H1 (cell line): ENCODE measurements at regions not wholly inside any gene's neighbourhood (a gene's known extent, or its start where the extent isn't known, plus 50 kb on each side); places are given as distances from the start of the nearest gene placed in this dataset.

Experiments
- CTCF ChIA-PET: fragments of 300-600 bp; sonication (Branson Sonifier 250); formaldehyde crosslinking; loops from one replicate; lab custom pipeline; 2021; ENCODE audit not compliant: partially characterized antibody; lab: Charles Lee
- POLR2A ChIA-PET: fragments of 300-600 bp; sonication (Branson Sonifier 250); formaldehyde crosslinking; loops from one replicate; lab custom pipeline; 2021; ENCODE audit warnings: inconsistent platforms; ENCODE audit not compliant: partially characterized antibody; lab: Charles Lee
- DNase-seq, 2 experiments: peaks; one replicate each; pipeline versions ENCODE4 v3.0.0 to v3.0.0-alpha.2; 2010 to 2022; ENCODE audit warnings: low spot score in 2 of 2, low read depth in 1 of 2, mixed read lengths in 1 of 2
- FAIRE-seq: peaks from 2 replicates; lab custom pipeline; 2011; peaks lifted over from hg19 to GRCh38; lab: Jason Lieb, UNC
- H2AFZ ChIP-seq: 2 replicates; pipeline ENCODE4 v1.8.1; 2012; ENCODE audit warnings: low read length, inconsistent platforms
- H2AK5ac ChIP-seq: 2 replicates; pipeline ENCODE4 v1.6.1; 2013; ENCODE audit warnings: low read depth, low read length
- H2BK120ac ChIP-seq: replicated peaks from 2 replicates; pipeline ENCODE3; 2013; ENCODE audit warnings: low read depth, low read length, inconsistent platforms
- H2BK12ac ChIP-seq: 2 replicates; pipeline ENCODE4 v1.6.1; 2013; ENCODE audit warnings: low read depth, low read length
- H2BK15ac ChIP-seq: 2 replicates; pipeline ENCODE4 v1.6.1; 2013; ENCODE audit warnings: low read length
- H2BK20ac ChIP-seq: 2 replicates; pipeline ENCODE4 v1.6.1; 2013; ENCODE audit warnings: low read length
- H2BK5ac ChIP-seq: 2 replicates; pipeline ENCODE4 v1.6.1; 2013; ENCODE audit warnings: low read depth, low read length
- H3K14ac ChIP-seq: 2 replicates; pipeline ENCODE4 v1.6.1; 2013; ENCODE audit warnings: inconsistent platforms; ENCODE audit not compliant: insufficient read length
- H3K18ac ChIP-seq: 2 replicates; pipeline ENCODE4 v1.6.1; 2013; ENCODE audit warnings: low read length; ENCODE audit errors: extremely low read depth
- H3K23ac ChIP-seq: 2 replicates; pipeline ENCODE4 v1.6.1; 2013; ENCODE audit warnings: inconsistent platforms; ENCODE audit not compliant: insufficient read length
- H3K23me2 ChIP-seq: 2 replicates; pipeline ENCODE4 v1.6.1; 2013; ENCODE audit warnings: low read depth, low read length
- H3K27ac ChIP-seq: 2 replicates; pipeline ENCODE4 v1.6.1; 2011; ENCODE audit warnings: low read depth, low read length, inconsistent platforms
- H3K27me3 ChIP-seq, 4 experiments: replicated peaks in 1 of 4; 1 replicate in 1 of 4; 2 replicates in 3 of 4; pipeline versions ENCODE4 v1.6.1 to v1.8.1; 2011 to 2013; ENCODE audit warnings: low read length in 3 of 4, mild to moderate bottlenecking in 3 of 4, inconsistent platforms in 2 of 4, mixed read lengths in 2 of 4, moderate library complexity in 1 of 4; ENCODE audit not compliant: control insufficient read depth in 3 of 4, insufficient read depth in 3 of 4; ENCODE audit errors: extremely low read depth in 1 of 4
- H3K36me3 ChIP-seq, 4 experiments: 2 replicates each; pipeline versions ENCODE4 v1.6.1 to v1.8.1; 2011 to 2013; ENCODE audit warnings: mild to moderate bottlenecking in 4 of 4, low read length in 3 of 4, moderate library complexity in 2 of 4, control low read depth in 1 of 4, inconsistent platforms in 1 of 4; ENCODE audit not compliant: insufficient read depth in 4 of 4, control insufficient read depth in 2 of 4
- H3K4ac ChIP-seq: replicated peaks from 2 replicates; pipeline ENCODE3; 2013; ENCODE audit warnings: low read length, low read depth, mixed read lengths, inconsistent platforms; ENCODE audit not compliant: insufficient read length
- H3K4me1 ChIP-seq, 4 experiments: replicated peaks in 1 of 4; 1 replicate in 1 of 4; 2 replicates in 3 of 4; pipeline versions ENCODE4 v1.6.1 to v1.8.1; 2011 to 2013; ENCODE audit warnings: low read length in 3 of 4, inconsistent platforms in 2 of 4, mixed read lengths in 1 of 4; ENCODE audit not compliant: insufficient read depth in 4 of 4, control insufficient read depth in 3 of 4
- H3K4me2 ChIP-seq, 2 experiments: 2 replicates each; pipeline versions ENCODE4 v1.6.1 to v1.8.1; 2011 to 2013; ENCODE audit warnings: low read depth in 2 of 2, low read length in 2 of 2, control low read depth in 1 of 2, inconsistent platforms in 1 of 2, mild to moderate bottlenecking in 1 of 2; ENCODE audit not compliant: insufficient read depth in 1 of 2
- H3K4me3 ChIP-seq, 4 experiments: fragments of 200-600, 300-600 bp in 1 of 4; sonication (generic), shearing (Covaris generic), sonication (Bioruptor Twin) in 1 of 4; 2 replicates each; pipeline versions ENCODE4 v1.5.1 to v1.8.1; 2011 to 2016; ENCODE audit warnings: low read length in 4 of 4, low read depth in 3 of 4, control low read depth in 2 of 4, inconsistent platforms in 2 of 4, mild to moderate bottlenecking in 2 of 4, mixed read lengths in 1 of 4, moderate library complexity in 1 of 4; ENCODE audit not compliant: insufficient read depth in 2 of 4; ENCODE audit errors: extremely low read depth in 1 of 4
- H3K56ac ChIP-seq: replicated peaks from 2 replicates; pipeline ENCODE3; 2013; ENCODE audit warnings: low read depth, mild to moderate bottlenecking, mixed read lengths, low read length, inconsistent platforms; ENCODE audit not compliant: insufficient read length
- H3K79me1 ChIP-seq: 2 replicates; pipeline ENCODE4 v1.6.1; 2013; ENCODE audit warnings: low read depth, low read length, control low read depth
- H3K79me2 ChIP-seq, 2 experiments: 2 replicates each; pipeline versions ENCODE4 v1.6.1 to v1.8.1; 2012 to 2013; ENCODE audit warnings: low read length in 2 of 2, mild to moderate bottlenecking in 2 of 2, inconsistent platforms in 1 of 2; ENCODE audit not compliant: insufficient read depth in 2 of 2, control insufficient read depth in 1 of 2
- H3K9ac ChIP-seq, 4 experiments: replicated peaks in 1 of 4; 1 replicate in 1 of 4; 2 replicates in 3 of 4; pipeline versions ENCODE4 v1.6.1 to v1.8.1; 2011 to 2013; ENCODE audit warnings: low read depth in 3 of 4, low read length in 3 of 4, control low read depth in 2 of 4, mild to moderate bottlenecking in 2 of 4, moderate library complexity in 2 of 4, inconsistent platforms in 1 of 4; ENCODE audit errors: extremely low read depth in 1 of 4
- H3K9me3 ChIP-seq, 2 experiments: 2 replicates each; pipeline versions ENCODE4 v1.6.1 to v1.8.1; 2012 to 2013; ENCODE audit warnings: mild to moderate bottlenecking in 2 of 2, moderate library complexity in 2 of 2, control low read depth in 1 of 2, inconsistent platforms in 1 of 2, low read depth in 1 of 2, low read length in 1 of 2, mixed read lengths in 1 of 2; ENCODE audit not compliant: insufficient read depth in 2 of 2
- H4K20me1 ChIP-seq, 2 experiments: replicated peaks in 1 of 2; 2 replicates each; pipeline versions ENCODE3 to v1.8.1; 2011 to 2013; ENCODE audit warnings: inconsistent platforms in 2 of 2, low read length in 2 of 2, mild to moderate bottlenecking in 1 of 2; ENCODE audit not compliant: insufficient read depth in 2 of 2, control insufficient read depth in 1 of 2
- H4K5ac ChIP-seq: 2 replicates; pipeline ENCODE4 v1.6.1; 2013; ENCODE audit warnings: low read length, low read depth, mixed read lengths, inconsistent platforms; ENCODE audit not compliant: insufficient read length
- H4K8ac ChIP-seq: 2 replicates; pipeline ENCODE4 v1.8.0; 2013; ENCODE audit warnings: mild to moderate bottlenecking, moderate library complexity, low read length, inconsistent platforms; ENCODE audit not compliant: insufficient read depth; ENCODE audit errors: extremely low read depth
- H4K91ac ChIP-seq: replicated peaks from 2 replicates; pipeline ENCODE3; 2013; ENCODE audit warnings: low read length, mixed read lengths, inconsistent platforms; ENCODE audit not compliant: insufficient read length
- HDAC2 ChIP-seq, 2 experiments: fragments of 300-600 bp in 1 of 2; sonication (generic) in 1 of 2; IDR thresholded peaks; 2 replicates each; pipeline ENCODE4 v1.6.1; 2011 to 2012; ENCODE audit warnings: low read depth in 2 of 2, low read length in 2 of 2, mild to moderate bottlenecking in 2 of 2, moderate library complexity in 2 of 2, borderline replicate concordance in 1 of 2, inconsistent platforms in 1 of 2
- PHF8 ChIP-seq: fragments of 200-600 bp; sonication (generic); conservative IDR thresholded peaks from 2 replicates; pipeline ENCODE4 v1.7.1; 2012; ENCODE audit warnings: low read depth, mild to moderate bottlenecking, inconsistent platforms, low read length, moderate library complexity
- RAD21 ChIP-seq, 2 experiments: IDR thresholded peaks in 1 of 2; conservative IDR thresholded peaks in 1 of 2; 2 replicates each; pipeline ENCODE4 v1.6.1; 2011; ENCODE audit warnings: low read depth in 2 of 2, low read length in 2 of 2, improper control_type of control experiment in 1 of 2, inconsistent platforms in 1 of 2, mild to moderate bottlenecking in 1 of 2, moderate library complexity in 1 of 2
- TCF12 ChIP-seq: IDR thresholded peaks from 2 replicates; pipeline ENCODE4 v1.6.1; 2011; ENCODE audit warnings: low read depth, mild to moderate bottlenecking, low read length
- WGBS, 2 experiments: shearing (Covaris generic) in 1 of 2; methylation state at CpG; one replicate each; pipeline versions ENCODE4 v1.1.6 to v1.1.7; 2013 to 2015; ENCODE audit warnings: low lambda C conversion rate in 2 of 2, mixed read lengths in 2 of 2, inconsistent platforms in 1 of 2, low coverage in 1 of 2, missing lambda C conversion rate in 1 of 2; ENCODE audit not compliant: insufficient replicate concordance in 2 of 2, insufficient coverage in 1 of 2, insufficient read length in 1 of 2; ENCODE audit errors: extremely low coverage in 1 of 2, missing lambda C conversion rate in 1 of 2; 5-methylcytosine and 5-hydroxymethylcytosine counted together
- TF ChIP-seq, protein P1 (sequence below): IDR thresholded peaks from 2 replicates; pipeline ENCODE4 v1.6.1; 2011; ENCODE audit warnings: low read length, improper control_type of control experiment

DNA sequence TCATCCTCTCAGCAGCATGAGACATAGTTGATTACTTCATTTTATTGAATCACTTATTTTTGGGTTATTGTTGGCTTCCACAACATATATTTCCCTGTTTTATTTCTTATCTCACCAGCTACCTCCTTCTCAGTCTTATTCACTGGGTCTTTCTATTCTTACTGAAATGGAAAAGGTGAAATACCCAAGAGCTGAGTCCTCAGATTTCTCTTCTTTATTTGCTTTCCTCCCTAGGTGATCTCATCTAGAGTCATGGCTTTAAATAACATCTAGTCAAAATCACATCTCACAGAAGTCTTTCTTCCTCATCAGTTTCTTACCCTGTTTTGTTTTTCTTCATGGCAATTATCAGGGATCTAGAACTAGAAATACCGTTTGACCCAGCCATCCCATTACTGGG lies 105.0 kb upstream of the RBBP8 start:
- Histone ChIP-seq H4K5ac (no peak overlapping the region), H2BK15ac (no peak overlapping the region), H4K91ac (no peak overlapping the region), H2AK5ac (no peak overlapping the region), H4K20me1 (no peaks in the 10 kb centered on the region), H3K14ac (no peak overlapping the region), H3K27ac (no peak overlapping the region), H2BK20ac (no peak overlapping the region), H3K56ac (no peak overlapping the region), H3K18ac (no peak overlapping the region), H3K79me1 (no peaks in the 10 kb centered on the region), H2BK120ac (no peak overlapping the region), H3K4me1 (peaks cover 0 to 2% (median 0%) of the 10 kb centered on the region in 4 experiments; a peak in 1 of 7 replicates), H3K9me3 (no peaks in the 10 kb centered on the region), H2AFZ (no peak overlapping the region), H2BK12ac (no peak overlapping the region), H3K4me3 (no peak overlapping the region), H3K27me3 (no peaks in the 10 kb centered on the region), H3K79me2 (no peaks in the 10 kb centered on the region), H3K9ac (no peak overlapping the region), H3K23me2 (no peaks in the 10 kb centered on the region), H2BK5ac (no peak overlapping the region), H3K4ac (no peak overlapping the region), H3K23ac (no peak overlapping the region), H3K4me2 (no peak overlapping the region), H3K36me3 (no peaks in the 10 kb centered on the region), H4K8ac (no peak overlapping the region)
- ChIA-PET CTCF (interaction anchor here (0.6 kb wide), 1 partner anchor 112 kb away, joined by 3 read pairs; no protein-coding TSS in a partner anchor), POLR2A (no interaction called here)
- DNase-seq (no peak), FAIRE-seq (no peak)
- TF ChIP-seq PHF8: no peak
- TF ChIP-seq TCF12: no peak
- TF ChIP-seq HDAC2 (IDR thresholded peaks at IDR 0.05; ENCODE audit: borderline replicate concordance in 1 of 2, low read depth in 2 of 2, low read length in 2 of 2): no peak
- no peak for TF ChIP-seq RAD21 (IDR thresholded peaks at IDR 0.05 in 1 of 2, conservative IDR thresholded peaks at IDR 0.05 in 1 of 2; ENCODE audit: low read depth in 2 of 2, low read length in 2 of 2)
- TF ChIP-seq, protein P1, sequence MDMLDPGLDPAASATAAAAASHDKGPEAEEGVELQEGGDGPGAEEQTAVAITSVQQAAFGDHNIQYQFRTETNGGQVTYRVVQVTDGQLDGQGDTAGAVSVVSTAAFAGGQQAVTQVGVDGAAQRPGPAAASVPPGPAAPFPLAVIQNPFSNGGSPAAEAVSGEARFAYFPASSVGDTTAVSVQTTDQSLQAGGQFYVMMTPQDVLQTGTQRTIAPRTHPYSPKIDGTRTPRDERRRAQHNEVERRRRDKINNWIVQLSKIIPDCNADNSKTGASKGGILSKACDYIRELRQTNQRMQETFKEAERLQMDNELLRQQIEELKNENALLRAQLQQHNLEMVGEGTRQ: no peak
- 100% methylated on average over 1 of the region's 1 CpG; no CpG with 5 or more reads in 1 of the 2 experiments for WGBS, 2 experiments
